ENCODE measurements at regions not wholly inside any gene's neighbourhood (a gene's known extent, or its start where the extent isn't known, plus 50 kb on each side); places are given as distances from the start of the nearest gene placed in this dataset.
A peak's percentile ranks its signal among the peaks of the same experiment; 100 is the strongest.

DNA sequence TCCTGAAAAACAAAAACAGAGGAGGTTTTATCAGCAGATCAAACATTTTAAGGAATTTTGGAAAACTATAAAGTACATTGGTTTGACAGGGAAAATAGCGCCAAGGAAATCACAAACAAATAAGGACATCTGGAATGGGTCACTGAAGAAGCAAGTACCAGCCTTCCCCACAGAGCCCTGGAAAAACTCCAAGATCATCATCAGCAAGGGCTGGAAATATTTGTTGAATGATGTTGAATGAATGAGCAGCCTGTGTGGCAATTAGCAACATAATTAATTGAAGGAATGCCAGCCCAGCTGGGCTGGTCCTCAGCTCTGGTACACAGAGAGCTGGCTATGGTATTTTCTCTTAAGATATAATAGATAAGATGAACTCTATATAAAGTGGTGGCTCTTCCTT is 290.4 kb downstream of the HS3ST3A1 start:
- H3K9me3 ChIP-seq = peaks cover 0 to under 1% of the 10 kb centered on the region in 2 donors
- no peak overlapping the region for H3K4me3 ChIP-seq
- TF ChIP-seq EP300 (IDR thresholded peaks at IDR 0.05) = no peak
- 63 to 88% (median 71%) methylated on average over 1 of the region's 1 CpG for WGBS, 3 donors
- H3K27me3 ChIP-seq = no peaks in the 10 kb centered on the region
- DNase-seq = no peak
- no peaks in the 10 kb centered on the region for H3K4me1 ChIP-seq (ENCODE audit: insufficient read depth)
- intact Hi-C loops (cut with DNase I) = no loop called here
- no peak overlapping the region for H3K27ac ChIP-seq
- H3K36me3 ChIP-seq = no peaks in the 10 kb centered on the region

DNA sequence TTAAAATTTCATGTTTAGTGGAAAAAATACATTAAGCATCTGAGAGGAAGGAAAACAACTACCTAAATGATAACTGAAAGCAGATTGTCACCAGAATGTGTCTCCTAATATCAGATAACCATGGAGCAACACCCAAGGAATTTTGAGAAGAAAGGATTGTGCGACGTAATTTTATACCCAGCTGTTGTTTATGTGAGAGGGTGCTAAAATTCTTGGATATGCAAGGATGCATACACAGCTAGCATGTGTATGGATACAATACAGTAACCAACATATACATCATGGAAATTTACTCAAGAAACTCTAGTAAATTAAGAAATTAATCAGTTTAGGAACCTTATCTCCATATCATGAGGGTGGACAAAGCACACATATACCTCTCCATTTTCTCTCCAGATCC is 290.9 kb downstream of the HS3ST3A1 start:
- peaks cover 0 to 3% of the 10 kb centered on the region in 2 donors for H3K9me3 ChIP-seq
- WGBS, 3 donors = 42 to 93% (median 93%) methylated on average over 2 of the region's 2 CpGs
- TF ChIP-seq, protein P1, sequence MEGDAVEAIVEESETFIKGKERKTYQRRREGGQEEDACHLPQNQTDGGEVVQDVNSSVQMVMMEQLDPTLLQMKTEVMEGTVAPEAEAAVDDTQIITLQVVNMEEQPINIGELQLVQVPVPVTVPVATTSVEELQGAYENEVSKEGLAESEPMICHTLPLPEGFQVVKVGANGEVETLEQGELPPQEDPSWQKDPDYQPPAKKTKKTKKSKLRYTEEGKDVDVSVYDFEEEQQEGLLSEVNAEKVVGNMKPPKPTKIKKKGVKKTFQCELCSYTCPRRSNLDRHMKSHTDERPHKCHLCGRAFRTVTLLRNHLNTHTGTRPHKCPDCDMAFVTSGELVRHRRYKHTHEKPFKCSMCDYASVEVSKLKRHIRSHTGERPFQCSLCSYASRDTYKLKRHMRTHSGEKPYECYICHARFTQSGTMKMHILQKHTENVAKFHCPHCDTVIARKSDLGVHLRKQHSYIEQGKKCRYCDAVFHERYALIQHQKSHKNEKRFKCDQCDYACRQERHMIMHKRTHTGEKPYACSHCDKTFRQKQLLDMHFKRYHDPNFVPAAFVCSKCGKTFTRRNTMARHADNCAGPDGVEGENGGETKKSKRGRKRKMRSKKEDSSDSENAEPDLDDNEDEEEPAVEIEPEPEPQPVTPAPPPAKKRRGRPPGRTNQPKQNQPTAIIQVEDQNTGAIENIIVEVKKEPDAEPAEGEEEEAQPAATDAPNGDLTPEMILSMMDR (IDR thresholded peaks at IDR 0.05) = no peak
- TF ChIP-seq POLR2A (IDR thresholded peaks at IDR 0.05) = no peak
- TF ChIP-seq EP300 (IDR thresholded peaks at IDR 0.05) = no peak
- H3K27me3 ChIP-seq = no peaks in the 10 kb centered on the region
- H3K27ac ChIP-seq = no peak overlapping the region
- intact Hi-C loops (cut with DNase I) = no loop called here
- H3K4me3 ChIP-seq = no peak overlapping the region
- no peaks in the 10 kb centered on the region for H3K36me3 ChIP-seq
- DNase-seq = no peak
- H3K4me1 ChIP-seq (ENCODE audit: insufficient read depth) = no peaks in the 10 kb centered on the region

DNA sequence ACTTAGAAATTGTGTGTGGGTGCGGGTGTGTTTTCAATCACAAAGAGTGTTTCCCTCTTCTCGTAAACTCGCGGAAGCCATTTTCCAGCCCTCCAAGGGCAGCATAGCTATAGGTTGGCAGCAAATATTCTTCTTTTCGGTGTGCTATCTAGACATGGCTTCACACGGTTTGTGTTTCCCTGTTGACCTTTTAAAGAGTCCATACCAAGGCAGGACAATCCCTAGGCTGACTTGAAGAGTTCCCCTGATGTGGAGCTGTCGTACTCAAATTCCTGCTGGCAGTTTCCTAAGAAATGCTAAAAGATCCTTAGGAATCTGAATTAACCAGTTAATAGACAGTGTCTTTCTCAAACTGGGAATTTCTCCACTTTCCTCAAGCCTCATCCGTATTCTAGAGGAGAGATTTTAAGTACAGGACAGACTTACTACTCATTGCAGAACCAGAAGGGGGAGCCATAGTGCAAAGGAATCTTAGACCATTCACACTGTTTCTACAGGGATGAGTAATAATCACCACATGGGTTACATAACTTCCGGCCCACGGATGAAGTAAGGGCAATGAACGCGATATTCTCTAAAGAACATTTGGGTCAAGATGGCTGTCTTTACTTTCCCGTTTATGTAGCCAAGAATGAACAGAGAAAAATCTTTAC is 288.6 kb upstream of the ELAC2 start:
- Histone ChIP-seq H3K4me3 (no peak overlapping the region), H3K27me3 (no peaks in the 10 kb centered on the region), H3K36me3 (no peaks in the 10 kb centered on the region), H3K27ac (no peak overlapping the region), H3K9me3 (peaks cover 0 to 3% of the 10 kb centered on the region in 2 donors), H3K4me1 (ENCODE audit: insufficient read depth) (no peaks in the 10 kb centered on the region)
- TF ChIP-seq, protein P1 (IDR thresholded peaks at IDR 0.05) = no peak
- TF ChIP-seq POLR2A (IDR thresholded peaks at IDR 0.05) = no peak
- no peak for TF ChIP-seq EP300 (IDR thresholded peaks at IDR 0.05)
- DNase-seq = peak in 1 of 5 donors; percentile 10
- intact Hi-C loops (cut with DNase I) = no loop called here
- 53 to 66% (median 54%) methylated on average over 13 of the region's 13 CpGs for WGBS, 3 donors

DNA sequence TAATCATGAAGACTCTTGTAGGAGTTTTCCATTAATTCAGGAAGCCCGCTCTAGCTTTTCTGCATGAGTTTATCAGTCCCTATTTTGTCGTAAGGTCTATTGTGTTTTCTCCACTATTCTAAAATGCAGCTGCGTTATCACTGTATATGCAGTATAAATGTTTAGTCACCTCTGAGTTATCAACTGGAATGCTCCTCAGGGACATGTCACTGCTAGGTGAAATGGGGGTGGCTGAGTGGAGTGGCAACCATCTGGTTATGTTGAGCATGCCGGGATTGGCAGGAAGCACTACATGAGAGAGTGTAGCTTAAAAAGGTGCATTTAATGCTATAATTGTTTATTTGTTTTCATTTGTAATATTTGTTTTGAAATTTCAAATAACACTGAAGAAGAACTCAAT is 285.2 kb upstream of the ELAC2 start:
- no peaks in the 10 kb centered on the region for H3K36me3 ChIP-seq
- no peak overlapping the region for H3K4me3 ChIP-seq
- DNase-seq = no peak
- no peaks in the 10 kb centered on the region for H3K27me3 ChIP-seq
- TF ChIP-seq, protein P1 (IDR thresholded peaks at IDR 0.05) = no peak
- no peak for TF ChIP-seq POLR2A (IDR thresholded peaks at IDR 0.05)
- TF ChIP-seq EP300 (IDR thresholded peaks at IDR 0.05) = no peak
- peaks cover 0 to 3% of the 10 kb centered on the region in 2 donors for H3K9me3 ChIP-seq
- intact Hi-C loops (cut with DNase I) = no loop called here
- H3K27ac ChIP-seq = no peak overlapping the region
- no peaks in the 10 kb centered on the region for H3K4me1 ChIP-seq (ENCODE audit: insufficient read depth)
- WGBS, 3 donors = 56 to 81% (median 61%) methylated on average over 4 of the region's 4 CpGs

DNA sequence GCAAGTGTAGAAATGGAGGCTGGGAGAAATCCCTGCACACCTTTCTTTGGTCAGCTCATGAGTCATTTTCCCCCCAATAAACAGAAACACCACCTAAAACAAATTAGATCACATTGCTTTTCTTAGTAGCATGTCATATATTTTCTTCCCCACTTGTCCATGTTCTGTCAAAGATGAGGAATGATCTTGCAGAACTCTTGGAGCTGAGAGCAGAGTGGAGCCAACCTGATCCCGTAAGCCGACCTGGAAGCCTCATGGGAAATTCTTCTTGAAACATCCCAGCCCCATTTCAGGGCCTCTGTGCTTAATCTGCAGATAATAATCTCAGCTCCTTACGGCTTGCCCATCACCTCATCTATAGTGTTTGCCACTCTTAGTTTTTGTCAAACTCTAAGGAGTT is 284.6 kb upstream of the ELAC2 start:
- Histone ChIP-seq H3K4me1 (ENCODE audit: insufficient read depth) (no peaks in the 10 kb centered on the region), H3K36me3 (no peaks in the 10 kb centered on the region), H3K27me3 (no peaks in the 10 kb centered on the region), H3K27ac (no peak overlapping the region), H3K4me3 (no peak overlapping the region), H3K9me3 (peaks cover 0 to 3% of the 10 kb centered on the region in 2 donors)
- WGBS, 3 donors = 63 to 76% (median 66%) methylated on average over 3 of the region's 3 CpGs
- no peak for DNase-seq
- TF ChIP-seq EP300 (IDR thresholded peaks at IDR 0.05) = no peak
- TF ChIP-seq, protein P1 (IDR thresholded peaks at IDR 0.05) = no peak
- no peak for TF ChIP-seq POLR2A (IDR thresholded peaks at IDR 0.05)
- intact Hi-C loops (cut with DNase I) = no loop called here
